Activated CD4-positive, alpha-beta T cell treated with anti-CD3 and anti-CD28 coated beads, Interleukin-2, amount 50 U/mL, for 4 hours (primary cell): ENCODE measurements at regions not wholly inside any gene's neighbourhood (a gene's known extent, or its start where the extent isn't known, plus 50 kb on each side); places are given as distances from the start of the nearest gene placed in this dataset.
"Not testable (repeated sequence)": the region's sequence is repeated elsewhere in the genome, so short reads cannot be mapped to it uniquely, and the experiment has no call there.

ENCODE experiments used
- DNase-seq, 2 experiments: peaks; one replicate each; pipeline ENCODE4 v3.0.0-alpha.2; 2020

DNA sequence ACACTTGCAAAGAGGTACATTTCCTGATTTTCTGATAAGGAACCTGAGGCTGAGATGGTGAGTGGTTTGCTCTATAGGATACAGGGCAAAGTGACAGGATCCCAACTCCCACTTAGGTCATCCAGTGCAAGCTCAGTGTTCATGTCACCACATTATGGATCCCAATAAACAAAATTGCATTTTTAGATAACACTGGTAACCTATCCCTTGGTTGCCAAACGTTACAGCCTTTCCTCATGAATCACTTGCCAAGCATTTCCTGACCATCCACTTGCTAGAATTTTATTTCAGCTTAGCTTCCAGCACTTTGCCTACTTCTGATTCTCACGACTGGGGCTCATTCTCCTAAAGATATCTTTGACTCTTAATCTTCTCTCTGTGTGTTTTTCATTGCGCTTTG is 131.4 kb upstream of the ODAD2 start:
- no peak for DNase-seq

DNA sequence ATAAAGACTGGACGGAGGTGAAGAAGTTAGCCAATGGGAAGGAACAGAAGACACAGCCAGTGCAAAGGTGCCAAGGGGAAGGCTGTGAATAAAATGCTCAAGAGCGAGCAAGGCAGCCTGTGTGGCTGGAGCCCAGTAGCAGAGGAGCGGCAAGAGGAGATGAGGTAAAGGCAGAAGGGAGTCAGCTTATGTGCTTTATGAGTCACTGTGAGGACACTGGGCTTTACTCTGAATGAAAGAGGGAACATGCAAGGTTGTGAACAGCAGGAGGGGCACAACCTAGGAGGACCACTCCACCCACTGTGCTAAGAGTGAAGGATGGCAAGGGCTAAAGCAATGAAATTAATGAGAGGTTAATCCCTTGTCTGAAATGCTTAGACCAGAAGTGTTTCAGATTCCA is 129.0 kb upstream of the ODAD2 start:
- no peak for DNase-seq

DNA sequence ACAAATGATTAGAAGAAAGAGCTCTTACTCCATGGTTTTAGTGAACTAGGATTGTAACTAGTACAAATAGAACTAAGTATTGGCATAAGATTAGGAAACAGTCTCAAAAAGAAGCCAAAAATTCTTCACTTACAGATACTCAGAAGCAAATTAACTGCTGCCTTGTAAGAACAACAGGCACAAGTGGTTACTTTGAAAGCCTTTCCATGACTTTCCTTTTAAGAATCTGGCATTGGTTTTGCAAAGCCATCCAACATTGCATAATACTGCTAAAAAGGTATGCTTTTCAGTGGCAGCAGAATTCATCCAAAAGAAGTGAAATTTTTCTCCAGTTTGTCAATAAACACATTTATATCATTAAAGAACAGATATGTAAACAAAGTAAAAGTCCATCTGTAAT is 126.8 kb upstream of the ODAD2 start:
- no peak for DNase-seq

DNA sequence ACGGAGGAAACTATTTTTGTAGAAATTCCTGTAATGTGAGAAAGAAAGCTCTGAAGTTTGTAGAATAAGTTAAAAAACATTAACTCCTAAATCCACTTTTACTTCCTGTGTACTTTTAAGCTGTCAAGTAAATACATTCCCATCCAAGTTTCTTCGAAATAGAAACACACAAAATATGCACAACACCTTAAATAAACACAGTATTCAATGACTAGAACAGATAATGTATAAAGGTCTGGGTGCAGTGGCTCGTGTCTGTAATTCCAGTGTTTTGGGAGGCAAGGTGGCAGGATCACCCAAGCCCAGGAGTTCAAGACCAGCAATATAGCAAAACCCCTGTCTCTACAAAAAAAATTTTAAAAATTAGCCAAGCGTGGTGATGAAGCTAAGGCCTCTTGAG is 121.9 kb upstream of the ODAD2 start:
- DNase-seq: no peak

DNA sequence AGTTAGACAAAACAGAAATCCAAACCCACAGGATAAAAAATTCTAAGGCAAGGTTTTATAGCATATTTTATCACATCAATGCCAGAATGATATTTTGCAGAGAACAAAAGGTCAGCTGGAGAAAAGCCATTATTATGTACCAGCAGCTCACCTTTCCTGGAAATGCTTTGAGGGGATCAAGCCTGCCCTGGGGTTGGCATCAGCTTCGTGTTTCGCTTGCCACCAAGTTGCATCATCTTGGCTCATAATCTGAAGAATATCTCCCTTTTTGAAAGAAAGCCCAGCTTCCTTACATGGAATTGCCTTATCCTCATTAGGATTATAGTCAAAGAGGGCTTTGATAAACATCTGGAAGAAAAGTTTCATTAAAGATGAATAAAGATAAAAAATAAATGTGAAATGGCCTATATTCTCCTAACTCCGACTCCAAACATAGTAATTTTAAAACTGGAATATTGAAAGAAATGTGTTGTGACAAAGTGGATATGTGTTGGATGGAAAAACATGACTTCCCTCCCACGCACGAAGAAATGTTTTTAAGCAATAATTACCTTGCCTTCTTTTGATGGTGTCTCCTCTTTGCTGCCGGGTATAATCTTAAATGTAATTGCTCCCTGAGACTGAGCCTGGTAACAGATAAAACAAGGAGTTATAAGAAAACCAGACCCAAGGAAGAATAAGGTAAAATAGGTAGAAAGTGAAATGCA is 121.3 kb upstream of the ODAD2 start:
- no peak for DNase-seq

DNA sequence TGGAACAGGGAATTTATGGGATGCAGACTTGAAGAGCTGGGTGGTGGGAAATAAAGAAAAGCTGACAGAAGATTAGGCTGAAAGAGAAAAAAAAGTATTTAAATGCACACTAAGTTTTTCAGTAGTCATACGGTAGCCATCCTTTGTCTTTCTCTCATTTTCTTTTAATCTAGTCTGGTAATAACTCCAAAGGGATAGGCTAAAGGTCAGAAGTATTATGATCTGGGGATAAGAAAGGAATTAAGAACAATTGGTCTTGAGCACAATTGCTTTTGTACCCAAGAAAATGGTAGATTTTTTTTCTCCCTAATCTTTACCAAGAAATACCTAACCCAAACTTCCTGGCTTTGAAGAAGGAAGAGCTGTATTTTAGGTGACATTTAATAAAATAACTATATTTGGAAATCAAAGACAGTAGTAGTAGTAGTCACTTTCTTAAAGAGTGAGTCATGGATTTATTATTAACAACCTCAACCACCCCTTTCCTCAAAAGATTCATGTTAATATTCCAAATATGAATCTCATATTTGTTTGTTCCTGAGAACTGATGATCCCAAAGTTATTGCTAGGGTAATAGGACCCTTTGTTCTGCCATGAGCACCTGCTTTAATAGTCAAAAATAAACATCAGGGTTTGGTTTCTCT is 120.2 kb upstream of the ODAD2 start:
- DNase-seq: no peak

DNA sequence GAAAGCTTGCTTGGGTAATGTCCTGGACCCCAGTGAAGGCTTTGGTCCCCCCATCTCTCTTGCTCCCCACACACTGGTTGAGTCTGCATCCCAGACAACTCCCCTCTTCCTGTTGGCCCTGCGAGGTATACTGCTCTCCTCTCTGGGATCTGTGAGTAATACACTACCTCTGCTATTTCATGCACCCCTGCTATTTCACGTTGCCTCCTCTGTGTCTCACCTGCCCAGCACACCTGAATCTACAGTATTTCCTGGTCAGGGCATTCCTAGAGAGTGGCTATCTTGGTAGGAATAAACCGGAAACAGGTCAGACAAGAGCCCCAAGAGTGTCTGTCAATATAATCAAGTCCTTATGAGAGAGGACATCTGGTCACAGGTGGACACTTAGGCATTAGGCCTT is 114.3 kb upstream of the ODAD2 start:
- no peak for DNase-seq

DNA sequence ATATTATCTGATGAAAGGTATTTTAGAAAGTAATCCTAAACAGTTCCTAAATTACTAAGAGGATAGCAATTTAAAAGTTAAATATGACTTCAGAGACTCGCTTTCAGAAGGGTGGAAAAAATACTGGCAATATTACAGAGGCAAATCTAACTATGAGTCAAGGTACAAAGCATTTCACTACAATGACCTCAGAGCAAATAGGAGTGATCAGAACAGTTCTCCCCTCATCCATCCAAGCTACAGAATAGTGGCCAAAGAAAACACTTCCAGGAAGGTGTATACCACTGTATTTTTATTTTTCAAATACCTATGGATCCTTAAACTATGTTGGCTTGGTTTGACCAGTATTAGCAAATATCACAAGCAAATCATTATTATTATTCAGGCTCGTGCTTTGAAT is 112.8 kb upstream of the ODAD2 start:
- no peak for DNase-seq

DNA sequence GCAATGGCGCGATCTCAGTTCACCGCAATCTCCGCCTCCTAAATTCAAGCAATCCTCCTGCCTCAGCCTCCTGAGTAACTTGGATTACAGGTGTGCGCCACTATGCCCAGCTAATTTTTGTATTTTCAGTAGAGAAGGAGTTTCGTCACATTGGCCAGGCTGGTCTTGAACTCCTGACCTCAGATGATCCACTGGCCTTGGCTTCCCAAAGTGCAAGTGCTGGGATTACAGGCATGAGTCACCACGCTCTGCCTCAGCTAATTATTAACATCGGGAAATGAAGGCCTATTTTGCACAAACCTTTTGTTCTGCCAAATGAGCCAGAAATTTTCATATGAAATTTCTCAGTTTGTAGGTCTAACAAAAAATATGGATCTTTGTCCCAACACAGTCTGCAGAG is 106.7 kb upstream of the ODAD2 start:
- no peak for DNase-seq

DNA sequence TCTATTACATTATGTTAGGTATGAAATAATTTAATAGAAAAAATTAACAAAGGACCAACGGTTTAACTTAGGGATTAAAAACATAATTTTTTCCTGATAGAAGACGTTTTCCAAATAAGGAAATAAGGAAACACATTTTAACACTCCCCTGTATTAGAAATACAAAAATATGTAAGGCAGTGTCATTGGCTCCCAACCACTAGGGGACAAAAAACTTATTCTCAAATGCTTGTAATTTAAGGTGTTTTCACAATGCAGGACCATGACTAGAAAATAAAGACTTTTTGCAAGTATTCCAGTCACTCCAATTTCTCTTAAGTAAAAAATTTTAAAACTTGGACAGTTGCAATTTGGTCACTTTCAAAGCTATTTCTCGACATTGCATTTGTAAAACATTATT is 98.8 kb upstream of the ODAD2 start:
- DNase-seq: no peak

DNA sequence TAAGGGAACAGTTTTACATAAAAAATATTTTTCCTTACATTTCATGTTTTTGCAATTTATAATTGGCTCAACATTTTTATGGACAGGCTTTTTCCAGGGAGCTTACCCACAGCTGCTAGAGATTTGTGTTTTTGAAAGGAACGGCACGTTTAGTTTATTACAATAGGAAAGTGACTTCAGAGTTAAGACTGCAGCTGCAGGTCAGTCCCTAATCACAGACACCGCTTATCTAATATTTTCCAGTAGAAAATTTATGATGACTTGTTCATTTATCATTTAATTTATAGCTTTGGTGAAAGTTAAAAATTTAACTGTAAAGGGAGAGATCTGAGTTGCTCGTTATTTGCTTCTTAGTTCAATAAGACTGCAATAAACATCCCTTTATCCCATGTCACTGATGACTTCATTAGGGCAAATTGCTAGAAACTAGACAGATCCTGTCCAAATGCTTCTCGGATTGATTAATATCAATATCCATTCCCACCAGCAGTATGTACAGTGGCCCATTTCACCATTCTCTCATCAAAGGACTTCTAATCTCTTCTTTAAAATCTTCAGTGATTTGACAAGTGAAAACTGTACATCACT is 97.0 kb upstream of the ODAD2 start:
- DNase-seq: no peak

DNA sequence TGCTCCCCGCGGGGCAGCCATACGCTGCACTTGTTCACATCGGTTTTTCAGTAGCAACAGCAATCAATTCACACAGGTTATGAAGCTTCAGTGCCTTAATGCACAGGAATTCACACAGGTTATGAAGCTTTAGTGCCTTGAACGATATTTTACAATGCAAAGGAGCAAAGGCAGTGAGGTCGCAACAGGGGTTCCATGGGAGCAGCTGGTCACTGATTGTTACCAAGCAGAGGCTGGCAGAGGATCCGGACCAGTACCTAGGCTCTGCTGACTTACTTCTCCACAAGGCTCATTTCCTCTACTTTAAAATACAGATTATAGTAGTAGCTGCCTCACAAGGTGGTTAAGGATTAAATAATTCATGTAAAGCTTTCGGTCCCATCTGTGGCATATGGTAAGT is 95.2 kb upstream of the ODAD2 start:
- no peak for DNase-seq

DNA sequence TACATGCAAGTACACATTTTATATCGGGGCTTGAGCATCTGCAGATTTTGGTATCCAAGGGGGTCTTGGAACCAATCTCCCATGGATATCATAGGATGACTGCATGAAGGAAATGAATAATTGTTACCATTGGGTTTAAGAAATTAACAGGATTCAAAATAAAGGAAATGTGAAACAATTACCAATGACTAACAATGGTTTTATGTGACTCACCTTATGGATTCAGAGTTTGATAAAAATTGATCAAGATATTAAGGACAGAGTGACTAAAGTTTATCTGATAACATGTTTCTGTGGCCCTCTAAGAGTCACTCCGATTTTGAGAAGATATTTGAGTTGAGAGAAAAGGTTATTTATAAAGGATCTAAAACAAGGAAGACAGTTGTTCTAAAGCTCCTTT is 93.0 kb upstream of the ODAD2 start:
- no peak for DNase-seq

DNA sequence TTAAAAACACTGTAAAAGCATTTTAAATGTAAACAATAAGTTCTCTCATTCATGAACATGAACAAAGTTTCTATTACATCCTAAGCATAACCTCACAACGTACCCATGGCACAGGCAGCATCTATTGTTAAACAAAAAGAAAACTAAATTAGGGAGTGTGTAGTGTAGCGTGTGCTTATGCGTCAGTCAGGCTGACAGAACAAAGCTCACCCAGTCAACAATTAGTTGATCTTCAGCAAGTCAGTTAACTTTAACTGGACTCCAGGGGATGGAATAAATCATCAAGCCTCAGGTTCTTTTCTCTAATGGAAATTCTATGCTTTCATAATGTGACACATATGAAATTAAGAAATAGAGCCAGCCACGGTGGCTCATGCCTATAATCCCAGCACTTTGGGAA is 91.6 kb upstream of the ODAD2 start:
- no peak for DNase-seq

DNA sequence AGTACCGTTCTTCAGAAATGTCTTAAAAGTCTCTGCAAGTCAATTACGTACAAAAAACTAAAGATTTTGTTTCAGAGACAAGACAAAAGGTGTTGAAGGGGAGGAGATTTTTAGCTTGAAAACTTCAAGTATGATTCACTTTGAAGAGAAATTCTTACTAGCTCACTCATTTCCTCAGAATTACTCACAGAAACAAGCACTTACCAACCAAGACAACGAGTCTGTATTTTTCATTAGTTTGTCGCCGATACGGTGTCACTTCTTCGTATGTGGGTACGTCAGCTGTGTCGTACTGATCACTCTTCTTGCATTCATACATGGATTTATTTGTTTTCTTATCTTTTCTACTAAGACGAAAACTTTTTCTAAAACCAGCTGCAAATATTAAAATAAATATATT is 90.6 kb upstream of the ODAD2 start:
- no peak for DNase-seq

DNA sequence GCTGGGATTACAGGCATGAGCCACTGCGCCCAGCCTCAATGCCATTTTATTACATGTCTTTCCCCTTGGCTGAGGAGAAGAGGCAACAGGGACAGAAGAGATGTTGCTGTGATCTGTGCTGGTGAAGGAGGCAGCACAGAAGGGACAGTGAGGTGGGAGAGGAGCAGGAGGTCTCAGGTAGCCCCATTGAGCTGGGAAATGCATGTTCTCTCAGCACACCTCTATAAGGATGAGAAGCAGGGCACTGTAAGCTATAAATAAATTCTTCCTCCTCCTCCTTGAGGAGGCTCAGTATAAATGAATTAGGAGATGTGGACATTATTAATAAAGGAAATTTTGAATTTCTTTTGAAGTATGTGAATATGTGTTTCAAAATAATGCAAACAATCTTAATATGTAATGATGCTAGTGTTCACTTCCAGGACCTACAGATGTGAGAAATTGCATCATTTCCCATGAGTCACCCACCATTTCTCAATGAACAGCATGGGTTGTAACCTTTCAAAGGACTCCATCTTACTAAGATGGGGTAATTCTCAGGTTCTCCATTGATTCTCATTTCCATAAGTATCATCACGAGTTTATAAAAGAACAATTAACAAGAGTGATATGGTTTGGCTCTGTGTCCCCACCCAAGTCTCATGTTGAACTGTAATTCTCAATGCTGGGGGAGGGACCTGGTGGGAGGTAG is 88.9 kb upstream of the ODAD2 start:
- DNase-seq: no peak

DNA sequence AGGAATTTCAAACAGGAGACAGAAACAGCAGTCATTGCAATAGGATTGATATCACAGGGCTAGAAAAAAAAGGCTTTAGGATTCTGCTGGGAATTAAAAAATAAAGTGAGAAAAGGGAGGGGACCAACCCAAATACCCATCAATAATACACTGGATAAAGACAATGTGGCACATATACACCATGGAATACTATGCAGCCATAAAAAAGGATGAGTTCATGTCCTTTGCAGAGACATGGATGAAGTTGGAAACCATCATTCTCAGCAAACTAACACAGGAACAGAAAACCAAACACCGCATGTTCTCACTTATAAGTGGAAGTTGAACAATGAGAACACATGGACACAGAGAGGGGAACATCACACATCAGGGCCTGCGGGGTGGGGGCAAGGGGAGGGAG is 86.9 kb upstream of the ODAD2 start:
- DNase-seq: not testable (repeated sequence)

DNA sequence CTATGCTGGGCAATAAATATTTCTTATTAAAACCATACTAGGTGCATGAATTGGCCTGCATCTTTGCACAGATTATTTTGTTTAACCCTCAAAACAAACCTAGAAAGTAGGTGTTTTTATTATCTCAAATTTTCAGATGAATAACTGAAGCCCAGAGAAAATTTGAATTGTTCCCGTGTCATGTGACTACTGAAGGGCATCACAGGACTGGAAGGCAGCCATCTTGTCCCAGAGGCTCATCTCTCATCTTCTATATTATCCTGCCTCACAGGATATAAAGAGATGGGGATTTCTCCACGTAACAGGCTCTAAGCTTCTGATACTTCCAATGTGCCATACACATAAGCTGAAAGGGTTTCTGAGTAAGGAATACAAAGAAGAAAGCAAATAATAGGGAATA is 84.0 kb upstream of the ODAD2 start:
- no peak for DNase-seq

DNA sequence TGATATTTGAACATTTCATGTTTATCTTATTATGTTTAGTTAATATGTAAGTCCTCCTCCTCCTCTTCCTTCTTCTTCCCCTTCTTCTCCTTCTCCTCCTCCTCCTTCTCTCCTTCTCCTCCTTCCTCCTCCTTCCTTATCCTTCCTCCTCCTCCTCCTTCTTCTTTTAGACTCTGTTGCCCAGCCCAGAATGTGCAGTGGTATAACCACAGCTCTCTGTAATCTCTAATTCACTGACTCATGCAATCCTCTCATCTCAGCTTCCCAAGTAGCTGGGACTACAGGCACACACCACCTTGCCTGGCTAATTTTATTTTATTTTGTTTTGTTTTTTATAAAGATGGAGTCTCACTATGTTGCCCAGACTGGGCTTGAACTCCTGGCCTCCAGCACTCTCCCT is 83.4 kb upstream of the ODAD2 start:
- DNase-seq: no peak

DNA sequence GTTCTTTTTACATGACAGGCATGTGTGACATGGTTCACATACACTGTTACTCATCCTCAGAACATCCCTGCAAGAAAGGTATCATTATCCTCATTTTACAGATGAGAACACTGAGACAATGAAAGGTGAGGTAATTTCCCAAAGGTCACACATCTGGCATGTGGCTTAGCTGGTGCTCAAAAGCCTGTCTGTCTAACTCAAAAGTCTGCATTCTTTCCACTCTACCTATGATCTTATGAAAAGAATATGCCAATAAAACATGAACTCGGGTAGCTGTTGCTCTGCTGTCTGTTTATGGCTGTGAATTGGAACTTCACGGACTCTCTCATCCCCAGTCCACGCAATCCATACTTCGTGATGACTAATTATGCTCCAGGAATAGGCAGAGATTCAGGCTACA is 79.0 kb upstream of the ODAD2 start:
- DNase-seq: no peak

DNA sequence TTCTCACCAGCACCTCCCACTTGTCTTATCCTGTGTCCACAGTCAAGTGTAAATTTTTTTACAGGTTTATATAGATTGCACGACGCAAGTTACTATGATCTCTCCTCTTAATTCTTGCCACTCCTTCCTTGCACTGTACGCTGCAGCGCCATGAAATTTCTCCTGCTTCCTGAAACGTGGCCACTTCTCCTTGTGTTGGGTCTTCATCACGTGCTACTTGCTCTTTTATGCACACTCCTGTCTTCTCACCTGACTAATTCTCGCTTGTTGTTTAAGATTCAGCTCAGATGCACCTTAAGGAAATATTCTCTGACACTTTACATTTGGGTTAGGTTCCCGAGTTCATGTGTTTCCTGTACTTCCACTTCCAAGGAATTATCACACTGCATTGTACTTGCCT is 76.5 kb upstream of the ODAD2 start:
- no peak for DNase-seq

DNA sequence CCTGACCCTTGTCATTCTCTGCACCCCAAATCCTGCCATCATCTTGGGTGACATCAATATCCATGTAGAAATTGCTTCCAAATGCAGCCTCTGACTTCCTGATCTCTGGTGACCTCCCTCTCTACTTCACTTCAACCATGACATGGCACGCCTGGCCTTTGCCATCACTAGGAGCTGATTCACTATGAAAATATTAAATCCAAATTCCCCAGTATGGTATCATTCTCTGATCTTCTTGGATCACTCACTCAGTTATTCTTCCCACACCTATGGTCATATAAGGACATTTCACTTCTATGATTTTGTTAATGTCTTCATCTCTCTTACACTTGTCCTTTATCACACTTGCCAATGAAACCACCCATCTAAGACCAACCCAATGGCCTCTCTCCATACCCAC is 73.7 kb upstream of the ODAD2 start:
- no peak for DNase-seq

DNA sequence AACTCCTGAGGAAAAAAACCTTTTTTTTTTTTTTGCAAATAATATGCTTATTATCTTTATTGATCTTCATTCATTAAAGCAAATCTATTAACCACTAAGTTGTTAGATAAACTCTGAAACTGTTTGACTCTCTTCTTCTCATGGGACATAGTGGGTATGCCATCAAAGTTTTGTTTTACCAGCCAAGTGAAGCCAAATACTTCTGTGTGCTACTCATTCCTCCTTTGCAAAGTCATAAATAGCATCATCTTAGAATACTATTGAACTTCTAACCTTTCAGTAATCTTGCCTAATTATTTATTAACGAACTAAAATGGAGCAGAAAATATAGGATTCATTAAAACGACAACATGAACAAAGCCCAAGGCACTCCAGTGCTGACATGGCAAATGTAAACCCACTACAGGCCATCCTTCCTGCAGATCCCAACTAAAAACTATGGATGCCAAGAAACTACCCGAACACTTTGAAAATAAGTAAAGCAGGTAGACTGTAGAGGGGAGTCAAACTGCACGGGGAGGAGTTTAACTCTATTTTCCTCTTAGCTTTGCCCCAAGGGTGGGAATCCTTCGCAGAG is 61.2 kb upstream of the ODAD2 start:
- DNase-seq: no peak

DNA sequence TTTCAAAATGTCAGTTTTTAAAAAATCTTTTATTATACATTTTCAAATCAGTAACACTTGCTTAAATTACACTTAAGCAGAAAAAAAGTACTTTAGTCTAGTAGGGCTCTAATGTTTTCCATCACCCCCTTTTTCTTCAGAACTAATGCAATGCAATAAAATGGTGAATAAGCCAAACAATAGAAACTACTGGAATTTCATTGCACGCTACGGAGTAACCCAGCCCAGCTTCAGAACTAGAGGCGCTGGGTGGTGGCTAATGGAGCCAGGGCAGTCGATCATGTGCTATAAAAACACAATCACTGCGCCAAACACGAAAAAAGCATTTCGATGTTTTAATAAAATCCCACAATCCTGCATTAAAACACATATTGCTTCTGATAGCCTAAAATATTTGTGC is 59.9 kb upstream of the ODAD2 start:
- DNase-seq: no peak
